ENCODE measurements at regions not wholly inside any gene's neighbourhood (a gene's known extent, or its start where the extent isn't known, plus 50 kb on each side); places are given as distances from the start of the nearest gene placed in this dataset.

GRCh38 chr12:90816353-90817089 lies 138.5 kb downstream of the CCER1 start:
- TF ChIP-seq, protein P1, sequence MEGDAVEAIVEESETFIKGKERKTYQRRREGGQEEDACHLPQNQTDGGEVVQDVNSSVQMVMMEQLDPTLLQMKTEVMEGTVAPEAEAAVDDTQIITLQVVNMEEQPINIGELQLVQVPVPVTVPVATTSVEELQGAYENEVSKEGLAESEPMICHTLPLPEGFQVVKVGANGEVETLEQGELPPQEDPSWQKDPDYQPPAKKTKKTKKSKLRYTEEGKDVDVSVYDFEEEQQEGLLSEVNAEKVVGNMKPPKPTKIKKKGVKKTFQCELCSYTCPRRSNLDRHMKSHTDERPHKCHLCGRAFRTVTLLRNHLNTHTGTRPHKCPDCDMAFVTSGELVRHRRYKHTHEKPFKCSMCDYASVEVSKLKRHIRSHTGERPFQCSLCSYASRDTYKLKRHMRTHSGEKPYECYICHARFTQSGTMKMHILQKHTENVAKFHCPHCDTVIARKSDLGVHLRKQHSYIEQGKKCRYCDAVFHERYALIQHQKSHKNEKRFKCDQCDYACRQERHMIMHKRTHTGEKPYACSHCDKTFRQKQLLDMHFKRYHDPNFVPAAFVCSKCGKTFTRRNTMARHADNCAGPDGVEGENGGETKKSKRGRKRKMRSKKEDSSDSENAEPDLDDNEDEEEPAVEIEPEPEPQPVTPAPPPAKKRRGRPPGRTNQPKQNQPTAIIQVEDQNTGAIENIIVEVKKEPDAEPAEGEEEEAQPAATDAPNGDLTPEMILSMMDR (IDR thresholded peaks at IDR 0.05) = no peak
- no peak for TF ChIP-seq POLR2A (IDR thresholded peaks at IDR 0.05)
- TF ChIP-seq POLR2AphosphoS5 (IDR thresholded peaks at IDR 0.05) = no peak

Data from stomach (tissue), 4 donors.